ENCODE measurements at regions not wholly inside any gene's neighbourhood (a gene's known extent, or its start where the extent isn't known, plus 50 kb on each side); places are given as distances from the start of the nearest gene placed in this dataset.

DNA sequence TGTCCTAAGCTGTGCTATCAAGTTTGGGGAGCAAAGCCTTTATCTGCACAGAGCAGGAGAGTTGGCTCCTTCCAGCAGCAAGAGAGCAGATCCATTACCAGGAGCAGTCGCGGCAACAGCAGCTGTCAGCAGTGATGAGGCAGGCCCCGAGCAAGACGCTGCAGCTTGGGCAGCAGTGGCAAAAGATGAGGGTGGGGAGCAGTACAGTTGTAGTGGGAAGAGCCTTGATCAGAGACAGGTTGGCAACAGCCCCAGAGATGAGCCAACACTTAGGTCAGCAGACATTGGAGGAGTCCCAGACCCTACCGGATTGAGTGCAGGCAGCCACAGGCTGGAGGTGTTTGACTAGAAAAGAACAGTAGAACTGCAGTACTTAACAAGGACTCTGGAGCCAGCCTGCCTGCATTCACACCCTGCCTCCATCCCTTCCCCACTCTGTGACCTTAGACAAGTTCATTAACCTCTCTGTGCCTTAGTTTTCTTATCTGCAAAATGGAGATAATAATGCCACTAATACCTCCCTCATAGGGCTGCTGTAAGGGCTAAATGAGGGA is 117.1 kb upstream of the SERTAD2 start:
- DNase-seq = no peak

DNA sequence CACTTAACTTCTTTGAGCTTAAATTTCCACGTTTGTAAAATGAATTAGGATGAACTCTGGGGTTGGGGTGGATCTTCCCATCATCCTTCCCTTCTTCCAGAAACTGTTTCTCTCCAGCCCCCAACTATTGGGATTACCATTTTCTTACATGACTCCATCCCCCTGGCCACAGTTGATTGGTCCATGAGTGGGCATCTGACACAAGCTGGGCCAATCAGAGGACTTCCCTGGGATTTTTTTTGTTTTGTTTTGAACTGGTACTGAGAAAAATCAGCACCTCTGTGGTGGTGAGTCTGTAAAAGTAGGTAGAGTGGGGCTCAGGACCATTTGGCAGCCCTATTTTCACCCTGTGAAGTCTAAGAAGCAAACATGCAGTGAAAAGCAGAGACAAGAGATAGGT is 118.0 kb upstream of the SERTAD2 start:
- DNase-seq = no peak

DNA sequence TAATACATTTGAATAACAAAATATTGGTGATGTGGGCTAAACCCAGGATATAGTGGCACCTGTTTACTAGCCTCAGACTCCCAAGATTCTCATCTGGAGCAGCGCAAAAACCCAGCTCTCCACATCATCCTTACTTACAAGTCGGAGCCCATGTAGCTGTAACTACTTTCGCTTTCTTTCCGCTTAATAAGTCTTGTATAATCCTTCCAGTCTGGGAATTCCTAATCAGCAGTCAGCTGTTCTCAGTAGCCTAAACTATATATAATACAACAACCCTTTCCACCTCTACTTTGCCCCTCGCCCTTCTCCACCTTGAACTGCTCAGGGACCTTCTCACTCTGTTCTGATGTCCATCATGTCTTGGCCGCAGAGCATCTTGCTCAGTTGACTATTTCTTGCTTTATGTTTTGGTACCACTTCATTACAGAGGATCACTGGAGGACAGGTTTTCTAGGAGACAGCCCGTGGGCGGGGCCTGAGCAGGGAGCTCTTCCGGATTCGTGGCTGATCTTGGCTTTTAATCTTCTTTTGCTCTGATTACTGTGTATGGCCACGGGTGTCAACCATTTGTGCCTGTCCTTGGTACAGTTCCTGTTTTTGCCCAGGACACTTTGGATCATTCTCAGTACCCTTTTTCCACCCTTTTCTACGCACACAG is 119.9 kb upstream of the SERTAD2 start:
- no peak for DNase-seq

DNA sequence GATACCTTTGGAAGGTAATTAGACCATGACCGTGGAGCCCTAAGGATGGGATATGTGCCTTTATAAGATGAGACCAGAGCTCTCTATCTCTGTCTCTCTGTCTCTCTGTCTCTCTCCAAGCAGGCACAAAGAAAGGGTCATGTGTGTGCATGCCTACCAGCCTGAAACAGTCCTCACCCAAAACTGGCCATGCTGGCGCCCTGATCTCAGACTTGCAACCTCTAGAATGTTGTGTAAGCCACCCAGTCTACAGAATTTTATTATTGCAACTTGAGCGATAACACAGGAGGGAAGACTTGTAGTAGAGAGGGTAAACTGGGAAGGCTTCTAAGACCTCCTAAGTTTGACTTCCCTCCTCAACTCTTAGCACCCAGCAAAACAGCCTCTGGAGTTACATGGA is 124.1 kb upstream of the SERTAD2 start:
- no peak for DNase-seq

DNA sequence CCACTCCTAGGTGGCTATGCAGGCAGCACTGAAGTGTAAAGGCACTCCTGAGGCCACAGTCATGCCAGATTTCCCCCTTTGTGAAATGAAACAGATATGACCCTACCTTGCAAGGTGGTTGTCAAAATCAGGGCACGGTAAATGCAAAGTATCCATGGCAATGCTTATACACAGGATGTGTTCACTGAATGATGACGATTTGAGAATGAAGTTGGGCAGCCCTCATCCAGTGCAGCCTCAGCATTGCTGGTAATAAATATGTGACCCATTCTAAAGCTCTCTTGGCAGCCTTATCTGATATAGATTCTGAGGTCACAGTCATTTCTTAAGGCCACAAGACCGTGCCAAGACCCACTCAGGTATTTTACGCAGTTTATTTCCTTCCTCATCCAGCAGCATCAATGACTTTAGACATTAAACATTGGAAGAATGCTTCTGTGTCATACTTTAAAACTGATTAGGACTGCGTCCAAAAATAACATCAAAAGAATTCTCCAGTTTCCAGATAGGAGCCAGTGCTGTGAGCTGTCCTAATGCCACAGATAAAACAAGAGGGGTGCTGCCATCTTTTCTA is 125.5 kb upstream of the SERTAD2 start:
- DNase-seq = no peak

DNA sequence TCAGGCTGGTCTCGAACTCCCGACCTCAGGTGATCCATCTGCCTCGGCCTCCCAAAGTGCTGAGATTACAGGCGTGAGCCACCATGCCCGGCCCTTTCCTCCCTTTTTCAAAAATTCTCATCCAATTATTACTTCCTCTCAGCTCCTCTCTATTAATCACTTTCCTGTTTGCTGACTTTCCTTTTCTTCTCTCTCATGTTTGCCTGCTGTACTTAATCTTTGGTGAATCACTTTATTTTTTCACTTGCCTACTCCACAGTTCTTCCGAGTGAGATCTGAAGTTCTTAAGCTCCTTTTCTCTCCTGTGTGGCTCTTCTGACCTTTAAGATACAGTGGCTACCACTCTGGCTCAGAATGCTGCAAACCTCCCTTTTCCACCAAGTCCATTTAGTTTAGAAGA is 126.3 kb upstream of the SERTAD2 start:
- no peak for DNase-seq

DNA sequence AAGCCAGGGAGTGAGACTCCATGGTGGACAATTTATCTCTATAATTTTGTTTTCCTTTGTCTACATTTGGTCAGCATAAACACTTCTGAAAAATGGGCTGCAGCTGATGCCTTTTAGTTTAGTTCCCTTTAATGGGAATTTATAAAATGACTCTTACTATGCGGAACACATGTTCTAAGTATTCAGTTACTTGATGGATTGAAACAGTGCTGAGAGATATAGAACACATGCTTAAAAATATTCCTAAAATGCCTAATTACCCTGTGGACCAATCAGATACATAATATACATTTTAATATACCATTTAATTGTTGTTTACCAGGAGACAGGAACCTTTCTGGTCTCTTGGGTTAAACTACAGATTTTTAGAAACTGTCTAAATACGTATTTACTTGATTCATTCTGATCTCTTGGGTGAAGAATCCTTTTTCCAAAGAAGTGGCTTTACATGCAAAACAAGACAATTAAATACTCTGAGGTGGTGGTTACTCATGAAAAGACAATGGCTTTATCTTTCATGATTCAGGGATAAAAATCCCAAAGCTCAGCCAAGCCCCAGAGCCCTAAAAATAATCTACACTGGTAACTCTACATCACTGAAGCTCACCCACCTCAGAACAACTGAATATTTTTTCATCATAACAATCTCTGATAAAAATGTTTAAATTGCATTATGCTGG is 128.1 kb upstream of the SERTAD2 start:
- DNase-seq = no peak

DNA sequence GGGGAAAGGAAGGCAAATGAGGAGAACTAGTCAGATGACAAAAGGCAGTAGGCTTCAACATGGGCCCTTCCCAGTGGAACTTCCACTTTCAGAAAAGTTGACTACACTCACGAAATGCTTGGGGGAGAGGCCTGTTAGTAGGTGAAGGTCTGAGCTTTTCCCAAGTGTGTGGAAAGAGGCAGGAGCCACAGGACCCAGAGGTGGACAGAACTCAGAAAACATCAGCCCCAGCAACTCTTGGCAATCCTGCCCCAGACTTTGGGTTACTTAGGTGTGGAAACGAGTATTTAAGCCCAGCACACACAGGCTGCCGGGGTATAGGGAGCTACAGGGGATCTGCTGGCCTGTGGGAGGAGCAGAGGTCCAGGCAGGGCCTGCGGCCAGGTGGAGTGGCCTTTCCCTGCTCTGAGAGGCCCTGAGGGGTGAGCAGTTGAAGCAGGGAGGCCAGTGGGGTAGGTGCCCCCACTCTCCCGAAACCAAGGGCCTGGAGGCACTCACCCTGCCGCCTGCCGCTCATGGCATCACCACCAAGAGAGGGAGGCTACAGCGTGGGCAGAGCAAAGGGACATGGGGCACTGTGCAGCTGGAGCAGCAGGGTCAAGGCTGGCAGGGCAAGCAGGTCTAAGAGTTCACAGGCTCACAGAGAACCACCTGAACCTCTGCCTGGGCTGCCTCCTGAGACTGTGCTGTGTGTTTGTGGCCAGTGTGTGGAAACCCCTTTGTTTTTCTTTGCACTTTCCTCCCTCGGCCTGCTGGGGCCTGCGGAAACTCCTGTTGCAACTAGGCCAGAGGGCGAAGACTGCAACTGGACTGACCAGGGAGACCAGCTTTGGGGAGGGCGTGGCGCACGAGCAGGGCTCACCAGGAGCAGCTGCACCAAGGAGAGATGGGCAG is 130.7 kb upstream of the SERTAD2 start:
- DNase-seq = no peak

DNA sequence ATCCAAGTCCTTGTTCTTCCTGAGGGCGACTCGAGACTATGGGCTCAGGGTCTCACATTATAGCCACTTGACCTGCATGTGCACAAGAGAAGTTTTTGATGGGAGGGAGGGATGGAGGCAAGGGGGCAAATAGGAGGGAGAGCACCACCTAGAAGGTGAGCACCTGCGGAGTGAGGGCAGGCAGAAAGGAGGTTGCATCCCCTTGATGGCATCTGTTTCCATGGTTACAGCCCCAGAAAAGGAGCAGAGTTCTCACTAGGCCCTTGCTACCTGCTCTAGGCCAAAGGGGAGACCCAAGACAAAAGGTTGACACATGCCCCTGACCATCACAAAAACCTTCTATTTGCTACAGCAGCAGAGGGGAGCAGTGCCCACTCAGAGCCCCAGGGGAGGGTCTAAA is 131.5 kb upstream of the SERTAD2 start:
- DNase-seq = no peak

DNA sequence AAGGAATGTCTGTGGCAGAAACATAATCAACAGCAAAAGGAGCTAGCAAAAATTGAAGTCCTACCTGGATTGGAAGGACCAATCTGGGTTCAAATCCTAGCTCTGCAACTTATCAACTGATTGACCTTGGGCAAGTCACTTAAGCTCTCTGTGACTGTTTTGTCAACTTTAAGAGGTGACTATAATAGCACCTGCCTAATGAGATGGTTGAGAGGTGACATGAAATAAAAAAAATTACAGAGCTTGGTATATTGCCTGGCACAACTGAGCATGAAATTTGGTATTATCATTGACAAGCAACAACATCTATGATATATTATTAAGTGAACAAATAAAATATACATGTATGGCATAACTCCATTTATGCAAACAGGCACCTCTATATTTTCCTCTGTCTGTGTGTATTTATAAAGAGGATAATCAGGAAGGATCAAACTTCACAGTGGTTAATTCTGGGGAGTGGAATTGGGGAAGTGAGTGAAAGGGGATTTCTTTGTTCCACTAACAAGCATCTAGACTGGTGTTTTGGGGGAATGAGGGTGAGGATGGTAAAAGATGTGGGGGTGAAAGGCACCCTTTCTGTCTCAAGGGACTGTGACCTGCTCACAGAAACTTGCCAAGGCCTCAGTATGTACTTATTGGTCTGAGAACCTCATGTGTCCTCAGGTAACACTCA is 132.8 kb upstream of the SERTAD2 start:
- DNase-seq = no peak

DNA sequence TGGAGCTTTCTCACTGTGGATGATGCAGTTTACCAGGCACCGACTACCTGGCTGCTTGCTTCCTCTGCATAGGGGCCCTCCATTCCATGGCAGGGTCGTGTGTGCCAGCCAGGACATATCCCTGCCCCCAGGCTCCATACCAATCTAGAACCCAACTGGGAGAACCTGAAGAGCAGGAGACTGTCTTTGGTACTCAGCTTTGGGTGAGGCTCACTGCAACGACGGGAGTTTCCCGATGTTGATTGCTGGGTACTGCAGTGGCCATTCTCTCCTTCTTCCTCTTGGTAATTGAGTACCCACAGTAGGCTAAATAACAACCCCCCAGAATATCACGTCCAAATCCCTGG is 133.3 kb upstream of the SERTAD2 start:
- no peak for DNase-seq

DNA sequence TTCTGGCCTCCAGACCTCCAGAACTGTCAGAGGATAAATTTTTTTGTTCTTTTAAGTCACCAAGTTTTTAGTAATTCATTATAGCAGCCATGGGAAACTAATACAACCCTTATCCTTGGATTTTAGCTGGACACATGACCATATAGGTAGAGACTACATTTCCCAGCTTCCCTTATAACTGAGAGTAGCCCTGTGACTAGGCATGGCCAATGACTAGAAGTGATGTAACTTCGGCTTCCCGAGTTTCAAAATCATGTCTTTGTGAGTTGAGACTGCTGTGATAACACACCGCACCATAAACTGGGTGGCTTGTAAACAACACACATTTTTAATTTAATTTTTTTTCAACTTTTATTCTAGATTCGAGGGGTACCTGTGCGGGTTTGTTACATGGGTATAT is 134.0 kb upstream of the SERTAD2 start:
- no peak for DNase-seq

DNA sequence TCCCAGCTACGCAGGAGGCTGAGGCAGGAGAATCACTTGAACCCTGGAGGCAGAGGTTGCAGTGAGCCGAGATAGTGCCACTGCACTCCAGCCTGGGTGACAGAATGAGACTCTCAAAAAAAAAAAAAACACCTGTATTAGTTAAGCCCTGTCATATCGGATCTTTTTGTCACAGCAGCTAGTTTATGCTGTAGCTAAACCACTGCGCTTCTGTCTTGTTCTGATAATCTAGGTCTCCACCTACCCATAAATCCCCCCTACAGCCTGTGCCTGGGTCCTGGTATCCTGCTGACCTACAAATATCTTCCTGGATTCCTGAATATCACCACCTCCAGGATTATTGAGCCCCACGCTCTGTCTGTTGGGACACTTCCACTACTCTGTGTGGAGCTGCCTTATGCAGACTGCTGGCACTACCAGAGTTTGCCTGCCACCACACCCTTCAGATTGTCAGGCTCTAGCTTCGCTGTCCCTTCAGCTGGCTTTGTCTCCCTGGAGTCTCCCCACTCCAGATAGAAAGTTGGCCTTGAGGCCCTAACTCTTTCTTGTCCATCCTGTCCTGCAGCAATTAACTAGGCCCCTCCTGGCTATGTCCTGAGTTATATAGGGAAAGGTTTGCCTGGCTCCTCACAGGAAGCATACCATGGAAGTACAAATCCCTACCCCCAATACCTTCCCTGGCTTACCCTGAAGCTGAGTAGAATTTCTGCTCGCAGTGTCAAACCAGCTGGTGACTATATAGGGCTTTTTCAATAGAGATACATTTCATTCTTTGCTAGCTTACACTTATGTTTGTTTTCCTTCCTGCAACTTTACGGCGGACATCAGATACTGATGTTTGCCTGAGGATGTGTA is 136.0 kb upstream of the SERTAD2 start:
- no peak for DNase-seq

DNA sequence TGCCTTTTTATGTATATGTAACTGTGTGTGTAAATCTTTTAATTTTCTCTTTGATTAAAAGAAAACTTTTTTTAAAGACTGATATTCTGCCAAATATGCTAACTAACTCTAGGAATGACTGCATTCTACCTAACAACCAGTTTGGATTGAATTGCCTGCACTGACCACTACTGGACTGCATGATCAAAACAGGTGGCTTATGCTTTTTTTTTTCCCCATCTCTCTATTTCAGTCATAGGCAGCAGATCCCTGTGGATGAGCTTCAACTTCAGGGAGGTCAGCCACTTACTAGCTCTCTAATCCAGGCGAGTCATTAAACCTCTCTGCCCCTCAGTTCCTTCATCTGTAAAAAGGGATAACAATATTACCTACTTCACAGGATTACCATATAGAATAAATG is 138.6 kb upstream of the SERTAD2 start:
- no peak for DNase-seq

DNA sequence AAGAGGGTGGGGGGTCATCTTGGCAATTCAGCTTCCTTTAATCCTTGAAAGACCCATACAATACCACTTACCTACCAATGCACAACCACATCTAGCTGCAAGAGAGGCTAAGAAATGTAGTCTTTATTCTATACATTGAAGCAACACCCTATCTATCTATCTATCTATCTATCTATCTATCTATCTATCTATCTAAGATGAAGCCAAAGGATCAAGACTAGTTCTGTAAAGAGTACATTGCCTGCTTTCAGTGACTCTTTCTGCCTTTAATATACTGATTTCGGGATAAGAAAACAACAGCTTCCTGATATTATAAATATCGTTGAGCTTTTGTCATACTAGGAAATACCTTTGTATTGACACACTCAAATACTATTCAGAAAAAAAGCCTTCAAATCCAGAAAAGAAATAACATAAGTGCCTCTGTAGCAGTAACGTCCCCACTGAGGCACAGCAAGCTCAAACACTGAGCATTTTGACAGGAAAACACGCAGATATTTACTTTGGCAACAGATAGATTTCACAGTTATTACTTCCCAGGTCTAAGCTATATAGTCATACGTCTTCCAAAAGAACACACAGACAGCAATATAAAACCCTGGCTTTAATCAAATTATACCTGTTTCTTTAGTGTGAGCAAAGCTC is 139.4 kb upstream of the SERTAD2 start:
- no peak for DNase-seq

DNA sequence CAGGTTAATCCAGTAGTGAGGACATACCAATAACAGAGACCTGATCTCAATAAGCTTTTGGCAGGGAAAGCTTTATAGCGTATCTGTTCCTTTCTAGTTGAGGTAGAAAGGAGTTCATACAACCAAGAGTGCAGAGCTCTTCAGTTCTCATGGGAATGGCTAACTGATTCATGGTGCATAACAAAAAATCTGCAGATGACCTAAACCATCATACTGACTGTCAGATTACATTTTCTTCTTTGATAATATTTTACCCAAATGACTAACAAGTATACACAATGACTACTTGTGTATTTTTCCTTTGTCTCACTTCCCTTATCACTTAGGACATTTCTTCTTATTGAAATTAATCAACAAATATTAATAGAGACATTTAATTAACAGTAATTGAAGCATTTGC is 140.0 kb upstream of the SERTAD2 start:
- no peak for DNase-seq

DNA sequence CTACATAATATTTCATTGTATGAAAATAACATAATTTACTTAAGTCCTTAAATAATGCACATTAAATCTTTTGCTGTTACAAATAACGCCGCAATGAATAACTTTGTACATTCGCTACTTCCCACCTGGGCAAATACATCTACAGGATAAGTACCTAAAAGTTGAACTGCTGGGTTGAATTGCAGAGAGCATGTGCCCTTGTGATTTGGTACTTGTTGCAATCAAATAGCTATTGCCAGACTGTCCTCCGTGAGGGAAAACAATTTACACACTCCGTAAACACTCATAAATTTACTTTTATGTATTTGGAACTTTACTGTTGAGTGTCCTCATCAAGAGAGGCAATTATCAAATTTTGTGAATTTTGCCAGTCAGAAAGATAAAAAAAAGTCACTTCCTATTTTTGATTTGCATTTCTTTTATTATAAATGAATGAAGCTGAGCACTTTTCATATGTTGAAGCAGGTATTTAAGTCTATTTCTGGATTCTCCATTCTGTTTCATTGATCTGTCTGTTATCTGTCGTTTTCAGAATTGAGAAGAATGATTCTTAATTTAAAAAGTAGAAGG is 140.8 kb upstream of the SERTAD2 start:
- DNase-seq = no peak

DNA sequence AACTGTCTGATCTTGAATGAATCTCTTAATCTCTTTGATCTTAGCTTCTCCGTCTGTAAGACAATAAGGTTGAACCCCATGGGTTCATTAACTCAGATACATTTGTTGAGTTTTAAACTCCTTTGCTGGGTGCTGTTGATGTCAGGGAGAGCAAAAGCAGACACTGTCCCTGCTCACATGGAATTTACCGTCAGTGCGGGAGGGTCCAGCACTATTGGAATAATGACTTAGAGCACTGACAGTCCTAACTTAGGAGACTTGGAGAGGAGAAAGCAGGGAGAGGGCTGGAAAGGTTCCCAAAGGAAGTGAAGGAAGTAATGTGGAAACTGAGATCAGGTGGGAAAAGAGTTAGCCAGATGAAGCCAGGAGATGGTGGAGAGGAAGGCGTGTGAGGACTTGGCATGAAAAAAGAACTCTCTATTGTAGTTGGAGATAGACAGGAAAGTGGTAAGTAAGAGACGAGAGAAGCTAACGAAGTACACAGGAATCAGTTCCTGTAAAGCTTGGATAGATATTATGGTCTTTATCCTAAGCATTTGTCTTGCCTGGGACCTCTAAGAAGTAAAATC is 141.4 kb upstream of the SERTAD2 start:
- DNase-seq = no peak

DNA sequence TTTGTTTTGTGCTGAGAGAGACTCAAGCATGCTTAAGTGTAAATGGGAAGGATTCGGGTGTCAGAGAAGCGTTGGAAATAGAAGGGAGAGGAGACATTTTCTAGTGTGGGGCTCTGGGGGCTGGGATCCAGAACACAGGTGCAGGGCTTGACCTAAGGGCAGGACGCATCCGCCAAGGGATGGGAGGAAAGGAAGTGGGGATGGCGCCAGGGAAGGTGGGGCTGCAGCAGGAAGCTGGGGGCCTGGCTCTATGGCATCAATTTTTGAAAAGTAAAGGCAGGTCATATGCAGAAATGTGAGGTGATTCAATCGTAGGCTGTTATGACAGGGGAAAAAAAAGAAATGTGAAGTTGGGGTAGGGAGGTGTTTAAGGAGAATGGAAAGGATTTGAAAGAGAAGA is 143.2 kb upstream of the SERTAD2 start:
- DNase-seq = no peak

DNA sequence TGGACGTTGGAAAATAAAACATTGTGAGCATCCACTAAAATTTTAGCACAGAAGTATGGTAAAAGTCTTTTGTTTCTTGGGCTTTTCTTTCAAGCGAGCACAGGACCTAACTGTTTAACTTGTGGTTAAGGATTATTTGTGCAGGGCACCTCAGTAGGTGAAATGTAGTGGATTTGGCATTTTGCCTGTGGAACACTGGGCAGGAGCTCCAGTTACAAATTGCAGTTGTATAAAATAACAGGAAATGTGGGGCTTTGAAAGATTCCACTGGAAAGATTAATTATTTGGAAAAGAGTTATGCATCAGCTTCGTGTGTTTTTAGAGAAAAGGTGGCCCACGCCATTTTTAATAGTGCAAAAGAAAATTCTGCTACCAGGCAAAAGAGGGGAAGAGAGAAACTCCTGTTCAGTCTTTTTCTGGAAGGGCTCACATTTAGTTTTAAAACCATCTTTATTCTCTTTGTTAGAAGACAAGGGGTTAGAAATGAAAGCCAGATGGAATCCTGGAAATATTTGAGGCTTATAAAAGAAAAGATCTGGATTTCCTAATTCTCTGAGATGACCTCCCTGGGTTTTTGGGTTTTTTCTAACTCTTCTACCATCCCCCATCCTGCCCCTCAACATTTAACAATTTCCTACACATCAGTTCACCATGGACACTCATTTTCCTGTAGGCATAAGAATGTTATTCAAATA is 144.3 kb upstream of the SERTAD2 start:
- peak; percentile 57 for DNase-seq

Data from NCI-H69 (cell line).